LNCaP clone FGC (cell line): ENCODE measurements at regions not wholly inside any gene's neighbourhood (a gene's known extent, or its start where the extent isn't known, plus 50 kb on each side); places are given as distances from the start of the nearest gene placed in this dataset.

ENCODE experiments used
- DNase-seq: peaks from one replicate; pipeline ENCODE4 v3.0.0-alpha.2; 2011; ENCODE audit warnings: low read depth
- H3K4me3 ChIP-seq: 2 replicates; pipeline ENCODE4 v1.5.1; 2011; ENCODE audit warnings: mild to moderate bottlenecking, low read depth, low read length, control low read depth
- CTCF ChIP-seq: IDR thresholded peaks from 2 replicates; pipeline ENCODE4 v1.5.1; 2012; ENCODE audit warnings: mild to moderate bottlenecking; ENCODE audit not compliant: control insufficient read depth, insufficient read depth; ENCODE audit errors: extremely low read depth

DNA sequence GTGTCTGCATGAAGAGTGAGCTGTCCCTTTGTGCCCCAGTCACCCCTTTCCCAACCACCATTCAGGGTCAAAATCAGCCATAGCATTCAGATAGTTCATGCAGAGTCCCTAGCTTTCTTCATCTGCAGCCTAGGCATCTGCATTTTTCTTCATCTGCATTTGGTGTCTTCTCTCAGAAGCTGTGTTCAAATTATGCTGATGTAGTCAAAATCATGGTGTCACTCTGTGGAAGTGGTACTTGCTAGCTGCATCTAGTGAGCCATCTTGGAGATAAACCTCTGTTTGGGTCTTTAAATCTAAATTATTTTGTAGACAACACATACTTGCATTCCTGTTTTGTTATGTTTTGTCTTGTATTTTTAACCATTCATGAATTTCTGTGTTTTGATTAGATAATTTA lies 119.8 kb downstream of the DDX3Y start:
- TF ChIP-seq CTCF, result no peak
- no peak for DNase-seq
- no peak overlapping the region for H3K4me3 ChIP-seq

GRCh38 chrY:13026906-13027305 lies 122.2 kb downstream of the DDX3Y start:
- no peak overlapping the region for H3K4me3 ChIP-seq
- no peak for DNase-seq
- no peak for TF ChIP-seq CTCF

DNA sequence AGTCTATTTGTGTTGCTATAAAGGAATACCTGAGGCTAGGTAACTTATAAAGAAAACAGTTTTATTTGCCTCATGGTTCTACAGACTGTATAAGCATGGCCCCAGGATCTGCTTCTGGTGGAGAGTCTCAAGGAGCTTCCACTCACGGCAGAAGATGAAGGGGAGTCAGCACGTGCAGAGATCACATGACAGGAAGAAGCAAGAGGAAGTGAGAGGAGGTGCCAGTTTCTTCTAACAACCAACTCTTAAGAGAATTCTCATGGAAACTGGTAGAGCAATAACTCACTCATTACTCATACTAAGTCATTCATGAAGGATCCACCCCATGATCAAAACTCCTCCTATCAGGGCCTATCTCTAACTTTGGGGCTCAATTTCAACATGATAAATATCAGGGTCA lies 135.6 kb downstream of the DDX3Y start:
- no peak overlapping the region for H3K4me3 ChIP-seq
- no peak for DNase-seq
- no peak for TF ChIP-seq CTCF

DNA sequence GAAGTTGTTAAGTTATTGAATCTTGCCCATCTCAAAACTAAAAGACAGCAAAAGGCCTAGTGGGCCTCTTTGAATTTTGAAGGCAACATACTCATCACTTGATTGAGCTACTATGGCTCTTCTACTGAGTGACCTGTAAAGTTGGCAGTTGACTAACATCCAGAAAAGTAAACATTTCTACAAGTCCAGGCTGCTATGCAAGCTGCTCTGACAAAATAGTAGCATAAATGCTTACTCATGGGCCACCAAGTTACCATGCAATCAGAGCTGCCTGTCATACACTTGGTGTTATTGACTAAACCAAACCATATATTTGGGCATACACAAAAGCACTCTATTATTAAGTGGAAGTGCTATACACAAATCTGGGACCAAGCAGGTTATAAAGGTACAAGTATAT lies 148.8 kb downstream of the DDX3Y start:
- TF ChIP-seq CTCF, result no peak
- H3K4me3 ChIP-seq, result no peak overlapping the region
- DNase-seq, result no peak

DNA sequence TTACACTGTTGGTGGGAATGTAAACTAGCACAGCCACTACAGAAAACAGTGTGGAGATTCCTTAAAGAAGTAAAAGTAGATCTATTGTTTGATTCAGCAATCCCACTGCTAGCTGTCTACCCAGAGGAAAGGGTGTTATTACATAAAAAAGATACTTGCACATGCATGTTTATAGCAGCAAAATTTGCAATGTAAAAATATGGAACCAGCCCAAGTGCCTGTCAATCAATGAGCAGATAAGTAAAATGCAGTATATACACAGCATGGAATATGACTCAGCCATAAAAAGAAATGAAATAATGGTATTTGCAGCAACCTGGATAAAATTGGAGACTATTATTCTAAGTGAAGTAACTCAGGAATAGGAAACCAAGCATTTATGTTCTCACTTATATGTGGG lies 161.7 kb downstream of the DDX3Y start:
- no peak for TF ChIP-seq CTCF
- H3K4me3 ChIP-seq, result no peak overlapping the region
- no peak for DNase-seq

- H3K4me3 ChIP-seq, result no peak overlapping the region
- TF ChIP-seq CTCF, result no peak
- no peak for DNase-seq
Observed at GRCh38 chrY:13068696-13069095, 164.0 kb downstream of the DDX3Y start.

GRCh38 chrY:13069111-13069510 lies 164.4 kb downstream of the DDX3Y start:
- no peak for TF ChIP-seq CTCF
- no peak overlapping the region for H3K4me3 ChIP-seq

More at GRCh38 chrY:13069111-13069510, 164.4 kb downstream of the DDX3Y start:
- no peak for DNase-seq
